GM21526 (cell line): ENCODE measurements at regions not wholly inside any gene's neighbourhood (a gene's known extent, or its start where the extent isn't known, plus 50 kb on each side); places are given as distances from the start of the nearest gene placed in this dataset.

Experiments used
- ATAC-seq: cut with Tn5 transposase; IDR thresholded peaks from one replicate; pipeline ENCODE4 v1.9.1; 2021; ENCODE audit warnings: moderate library complexity; ENCODE audit not compliant: unreplicated experiment, low FRiP score

GRCh38 chr12:102781117-102781516 is 135.9 kb downstream of the PAH start:
- ATAC-seq, result no peak

DNA sequence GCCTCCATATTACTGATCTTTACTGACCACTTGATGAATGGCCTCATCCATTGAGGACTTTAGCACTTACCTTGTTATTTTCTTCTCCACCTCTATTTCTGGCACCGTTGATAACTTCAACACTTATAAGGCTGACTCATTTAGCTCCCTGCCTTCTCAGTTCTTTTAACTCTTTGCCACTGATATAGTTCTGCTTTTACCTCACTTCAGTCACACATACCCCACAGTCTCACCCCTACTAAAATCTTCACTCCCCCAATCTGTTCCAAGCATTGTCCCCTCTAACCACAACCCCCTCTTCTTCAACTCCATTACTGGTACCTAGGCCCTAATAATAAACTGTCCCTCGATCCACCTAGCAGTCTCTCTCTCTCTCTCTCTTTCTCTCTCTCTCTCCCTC is 141.0 kb downstream of the PAH start:
- no peak for ATAC-seq

DNA sequence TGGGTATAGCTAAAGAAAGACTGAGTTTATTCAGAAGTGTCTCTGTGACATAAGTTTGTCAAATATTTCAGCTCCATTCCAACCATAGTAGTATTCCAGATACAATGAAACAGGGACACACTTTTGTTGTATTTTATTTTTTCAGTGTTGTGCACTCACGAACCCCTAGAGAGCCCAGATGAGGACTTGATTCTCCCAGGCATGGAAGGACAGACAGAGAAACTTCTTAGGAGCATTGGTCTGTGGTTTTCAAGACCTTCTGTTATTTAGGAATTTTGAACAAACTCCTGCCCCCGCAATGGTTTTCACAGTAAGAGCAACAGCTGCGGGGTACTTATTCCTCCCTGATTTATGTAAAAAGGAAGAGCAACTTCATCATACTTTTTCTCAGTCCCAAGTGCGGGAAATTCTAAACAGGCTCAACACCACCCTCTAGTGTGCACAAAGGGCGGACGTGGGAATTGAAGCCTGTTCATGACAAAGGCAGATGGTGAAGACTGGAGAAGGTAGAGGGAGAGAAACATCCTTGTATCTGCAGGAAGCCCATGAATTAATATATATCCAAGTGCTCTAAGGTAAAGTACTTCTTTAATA is 147.6 kb downstream of the PAH start:
- ATAC-seq, result no peak

GRCh38 chr12:102766961-102767360 is 150.1 kb downstream of the PAH start:
- no peak for ATAC-seq

- ATAC-seq, result no peak
Measured at GRCh38 chr12:102765736-102766135, 151.3 kb downstream of the PAH start.

DNA sequence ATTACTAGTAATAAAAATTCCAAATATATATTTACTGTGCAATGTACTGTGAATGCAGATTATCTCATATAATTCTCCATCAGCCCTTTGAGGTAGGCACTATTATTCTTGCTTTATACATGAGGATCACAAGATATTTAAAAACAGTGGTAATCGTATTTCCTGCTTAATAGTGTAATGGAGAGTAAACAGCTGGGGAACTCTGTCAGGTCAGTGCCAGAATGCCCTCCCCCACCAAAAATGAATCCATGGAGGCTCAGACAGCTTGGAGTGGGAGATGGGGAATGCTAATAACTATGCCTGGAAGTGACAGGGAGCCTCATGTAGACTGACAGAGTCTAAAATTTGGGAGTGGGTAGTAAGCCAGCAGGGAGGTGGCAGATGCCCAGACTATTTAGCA is 153.6 kb downstream of the PAH start:
- no peak for ATAC-seq

GRCh38 chr12:102763061-102763460 is 154.0 kb downstream of the PAH start:
- ATAC-seq, result no peak

DNA sequence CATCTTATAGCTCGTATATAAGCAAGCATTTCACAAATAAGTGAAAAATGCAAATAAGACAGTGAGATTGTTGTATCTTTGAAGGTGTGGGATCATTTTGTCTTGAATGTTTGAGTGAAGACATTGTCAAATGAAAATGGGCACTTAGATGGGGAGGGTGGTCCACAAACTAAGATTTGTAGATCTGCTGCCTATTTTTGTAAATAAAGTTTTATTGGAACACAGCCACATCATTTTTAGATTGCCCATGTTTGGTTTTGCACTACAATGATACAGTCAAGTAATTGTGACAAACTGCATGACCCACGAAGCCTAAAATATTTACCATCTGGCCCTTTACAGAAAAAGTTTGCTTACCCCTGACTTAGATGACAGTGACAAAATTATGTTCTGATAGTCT is 156.7 kb downstream of the PAH start:
- ATAC-seq, result no peak

DNA sequence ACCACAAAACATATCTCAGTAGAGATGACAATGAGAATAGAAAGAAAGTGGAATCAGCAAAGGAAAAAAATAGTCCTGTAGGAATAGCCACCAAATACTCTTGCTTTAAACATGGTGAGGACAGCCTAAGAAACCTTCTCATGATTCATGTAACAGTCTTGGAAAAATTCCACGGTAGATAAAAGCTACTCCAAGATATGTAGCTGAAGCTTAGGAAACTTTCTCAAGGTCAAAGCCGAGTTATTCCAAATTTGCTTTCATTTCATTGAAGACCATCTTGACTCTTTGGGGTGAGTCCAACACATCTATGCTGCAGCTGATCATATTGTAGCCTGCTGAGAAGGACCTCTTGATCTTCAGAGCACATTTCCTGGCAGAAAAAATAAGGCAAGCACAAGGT is 157.6 kb downstream of the PAH start:
- ATAC-seq, result no peak

- ATAC-seq, result no peak
Measured at GRCh38 chr12:102757882-102758226, 159.2 kb downstream of the PAH start.

DNA sequence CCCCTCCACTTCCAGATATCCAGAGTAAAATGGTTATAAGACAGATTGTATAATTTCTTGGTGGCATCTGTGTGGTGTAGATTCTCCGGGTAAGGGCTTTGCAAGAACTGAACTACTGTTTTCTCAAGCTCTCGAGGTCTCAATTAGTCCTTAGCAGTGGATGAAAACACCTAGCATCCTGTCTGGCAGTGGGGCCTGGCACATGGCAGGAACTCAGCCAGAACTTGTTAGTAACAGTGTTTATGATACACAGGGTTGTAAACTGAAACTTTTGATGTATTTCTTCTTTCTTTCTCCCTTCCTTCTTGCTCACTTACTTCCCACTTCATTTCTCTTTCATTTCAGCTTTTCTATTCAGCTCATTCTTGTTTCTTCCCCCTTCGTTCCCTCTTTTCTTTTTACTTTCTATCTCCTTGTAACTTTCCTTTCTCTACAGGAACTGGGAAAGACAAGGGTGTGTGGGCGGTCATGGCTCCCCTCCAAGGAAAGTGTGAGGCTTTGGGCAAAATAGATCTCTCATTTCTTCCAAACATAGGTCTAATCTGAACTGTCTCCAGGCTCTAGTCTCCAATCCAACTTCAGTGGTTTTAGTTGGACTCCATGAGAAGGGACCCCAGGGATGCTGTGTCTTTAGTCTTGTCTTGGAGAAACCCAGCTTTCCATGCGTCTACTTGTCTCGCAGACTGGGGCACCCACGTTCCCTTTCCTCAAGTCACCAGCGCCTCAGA is 159.7 kb downstream of the PAH start:
- no peak for ATAC-seq

DNA sequence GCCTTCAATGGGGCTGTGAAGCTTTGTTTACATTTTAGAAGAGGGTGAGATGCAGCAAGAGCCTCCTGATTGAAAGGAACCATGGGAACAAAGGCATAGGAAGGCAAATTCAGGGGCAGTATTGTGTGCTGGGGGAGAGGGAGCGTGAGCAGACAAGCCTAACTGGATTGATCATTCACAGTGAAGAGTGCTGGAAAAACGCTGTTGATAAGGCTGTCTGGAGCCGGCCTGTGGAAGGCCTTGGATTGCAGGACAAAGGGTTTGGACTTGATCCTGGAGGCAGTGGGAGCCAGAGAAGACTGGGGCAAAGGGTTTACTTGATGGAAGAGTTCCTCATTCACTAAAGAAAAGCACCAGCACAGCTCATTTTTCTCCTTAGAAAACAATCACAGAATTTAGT is 160.5 kb downstream of the PAH start:
- no peak for ATAC-seq

- ATAC-seq, result no peak
Measured at GRCh38 chr12:102755266-102755665, 161.8 kb downstream of the PAH start.

DNA sequence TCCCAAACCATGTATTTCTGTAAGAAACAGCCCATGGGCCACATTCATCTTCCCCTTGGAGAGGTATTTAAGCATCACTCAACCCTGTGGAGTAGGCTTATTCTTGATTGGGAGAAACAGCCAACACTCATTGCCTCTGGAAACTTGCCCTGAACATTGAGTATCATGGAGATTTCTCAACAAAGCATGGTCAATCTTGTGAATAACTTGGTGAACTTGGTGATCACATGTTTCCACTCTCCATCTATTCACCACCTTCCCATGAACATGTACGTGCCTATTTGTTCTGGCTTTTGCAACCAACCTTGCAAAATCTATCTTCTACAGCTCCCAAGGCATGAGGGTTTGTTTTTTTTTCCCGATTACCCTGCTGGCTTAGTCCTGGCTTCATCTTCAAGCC is 163.2 kb downstream of the PAH start:
- ATAC-seq, result no peak

DNA sequence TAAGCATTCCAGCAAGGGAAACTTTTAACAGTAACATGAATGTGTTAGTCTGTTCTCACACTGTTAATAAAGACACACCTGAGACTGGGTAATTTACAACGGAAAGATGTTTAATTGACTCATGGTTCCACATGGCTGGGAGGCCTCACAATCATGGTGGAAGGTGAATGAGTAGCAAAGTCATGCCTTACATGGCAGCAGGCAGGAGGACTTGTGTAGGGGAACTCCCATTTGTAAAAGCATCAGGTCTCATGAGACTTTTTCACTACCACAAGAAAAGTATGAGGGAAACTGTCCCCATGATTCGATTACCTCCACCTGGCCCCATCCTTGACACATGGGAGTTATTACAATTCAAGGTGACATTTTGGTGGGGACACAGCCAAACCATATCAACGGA is 168.3 kb downstream of the PAH start:
- no peak for ATAC-seq

DNA sequence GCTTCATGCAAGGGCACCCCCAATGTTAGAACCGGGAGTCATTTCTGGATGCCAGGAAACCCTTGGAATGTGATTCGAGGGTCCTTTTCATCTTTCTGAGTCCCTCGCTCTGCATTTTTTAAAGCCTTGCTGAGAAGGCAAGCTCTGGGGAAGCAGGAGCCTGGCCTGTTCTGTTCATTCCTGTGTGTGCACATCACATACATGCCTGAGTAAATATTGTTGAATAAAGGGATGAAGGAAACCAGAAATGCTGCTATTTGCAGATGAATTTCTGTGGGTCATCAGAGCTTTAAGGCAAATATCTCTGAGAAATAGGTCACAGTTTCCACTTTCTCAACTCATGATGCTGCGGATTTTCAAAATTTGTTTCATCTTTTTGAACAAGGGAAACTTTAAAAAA is 170.1 kb downstream of the PAH start:
- no peak for ATAC-seq

GRCh38 chr12:102745971-102746600 is 171.0 kb downstream of the PAH start:
- no peak for ATAC-seq

GRCh38 chr12:102741196-102741595 is 175.8 kb downstream of the PAH start:
- ATAC-seq, result no peak

GRCh38 chr12:102740141-102740955 is 176.7 kb downstream of the PAH start:
- no peak for ATAC-seq

GRCh38 chr12:102736328-102736727 is 180.7 kb downstream of the PAH start:
- no peak for ATAC-seq

- ATAC-seq, result peak; percentile 92
Measured at GRCh38 chr12:102735104-102735503, 181.9 kb downstream of the PAH start.
